ENCODE measurements at regions not wholly inside any gene's neighbourhood (a gene's known extent, or its start where the extent isn't known, plus 50 kb on each side); places are given as distances from the start of the nearest gene placed in this dataset.

GRCh38 chr15:38671675-38672254 is 107.2 kb upstream of the RASGRP1 start:
- no peaks in the 10 kb centered on the region for H3K9me3 ChIP-seq (ENCODE audit: control insufficient read depth, low read length)
- peak overlapping the region; percentile 92 for H3K27ac ChIP-seq (ENCODE audit: insufficient read depth, low read length, poor library complexity, severe bottlenecking)
- H3K36me3 ChIP-seq (ENCODE audit: control insufficient read depth, insufficient read depth, low read length) = no peaks in the 10 kb centered on the region
- no peak overlapping the region for H3K4me3 ChIP-seq (ENCODE audit: insufficient read depth, low read depth, low read length, poor library complexity, severe bottlenecking)
- H3K4me1 ChIP-seq (ENCODE audit: control insufficient read depth, insufficient read depth, low read length, poor library complexity, severe bottlenecking) = peaks cover 60% of the 10 kb centered on the region
- H3K27me3 ChIP-seq (replicated peaks; ENCODE audit: control insufficient read depth, insufficient read depth, low read length, poor library complexity, severe bottlenecking) = no peaks in the 10 kb centered on the region
- DNase-seq = peak; percentile 23 to 48 (median 40)

- H3K9me3 ChIP-seq (ENCODE audit: control insufficient read depth, low read length) = no peaks in the 10 kb centered on the region
- H3K4me1 ChIP-seq (ENCODE audit: control insufficient read depth, insufficient read depth, low read length, poor library complexity, severe bottlenecking) = peaks cover 55% of the 10 kb centered on the region
- no peak for DNase-seq
- H3K27ac ChIP-seq (ENCODE audit: insufficient read depth, low read length, poor library complexity, severe bottlenecking) = peak overlapping the region; percentile 92
- H3K4me3 ChIP-seq (ENCODE audit: insufficient read depth, low read depth, low read length, poor library complexity, severe bottlenecking) = no peak overlapping the region
- H3K27me3 ChIP-seq (replicated peaks; ENCODE audit: control insufficient read depth, insufficient read depth, low read length, poor library complexity, severe bottlenecking) = no peaks in the 10 kb centered on the region
- H3K36me3 ChIP-seq (ENCODE audit: control insufficient read depth, insufficient read depth, low read length) = no peaks in the 10 kb centered on the region
Observed at GRCh38 chr15:38672273-38672672, 107.7 kb upstream of the RASGRP1 start.

- H3K27ac ChIP-seq (ENCODE audit: insufficient read depth, low read length, poor library complexity, severe bottlenecking) = peak overlapping the region; percentile 92
- no peak overlapping the region for H3K4me3 ChIP-seq (ENCODE audit: insufficient read depth, low read depth, low read length, poor library complexity, severe bottlenecking)
- DNase-seq = no peak
- no peaks in the 10 kb centered on the region for H3K36me3 ChIP-seq (ENCODE audit: control insufficient read depth, insufficient read depth, low read length)
- no peaks in the 10 kb centered on the region for H3K9me3 ChIP-seq (ENCODE audit: control insufficient read depth, low read length)
- H3K27me3 ChIP-seq (replicated peaks; ENCODE audit: control insufficient read depth, insufficient read depth, low read length, poor library complexity, severe bottlenecking) = no peaks in the 10 kb centered on the region
- H3K4me1 ChIP-seq (ENCODE audit: control insufficient read depth, insufficient read depth, low read length, poor library complexity, severe bottlenecking) = peaks cover 48% of the 10 kb centered on the region
Observed at GRCh38 chr15:38672814-38673670, 108.4 kb upstream of the RASGRP1 start.

- Histone ChIP-seq H3K9me3 (ENCODE audit: control insufficient read depth, low read length) (no peaks in the 10 kb centered on the region), H3K27ac (ENCODE audit: insufficient read depth, low read length, poor library complexity, severe bottlenecking) (peak overlapping the region; percentile 5), H3K4me1 (ENCODE audit: control insufficient read depth, insufficient read depth, low read length, poor library complexity, severe bottlenecking) (peaks cover 47% of the 10 kb centered on the region), H3K36me3 (ENCODE audit: control insufficient read depth, insufficient read depth, low read length) (no peaks in the 10 kb centered on the region), H3K27me3 (replicated peaks; ENCODE audit: control insufficient read depth, insufficient read depth, low read length, poor library complexity, severe bottlenecking) (no peaks in the 10 kb centered on the region), H3K4me3 (ENCODE audit: insufficient read depth, low read depth, low read length, poor library complexity, severe bottlenecking) (no peak overlapping the region)
- DNase-seq = no peak
Observed at GRCh38 chr15:38674448-38674847, 109.8 kb upstream of the RASGRP1 start.

GRCh38 chr15:38678281-38678680 is 113.7 kb upstream of the RASGRP1 start:
- no peak overlapping the region for H3K4me3 ChIP-seq (ENCODE audit: insufficient read depth, low read depth, low read length, poor library complexity, severe bottlenecking)

GRCh38 chr15:38680775-38681174 is 116.2 kb upstream of the RASGRP1 start:
- Histone ChIP-seq H3K4me1 (ENCODE audit: control insufficient read depth, insufficient read depth, low read length, poor library complexity, severe bottlenecking) (peaks cover 29% of the 10 kb centered on the region), H3K27me3 (replicated peaks; ENCODE audit: control insufficient read depth, insufficient read depth, low read length, poor library complexity, severe bottlenecking) (no peaks in the 10 kb centered on the region)

More at GRCh38 chr15:38678281-38678680, 113.7 kb upstream of the RASGRP1 start:
- no peaks in the 10 kb centered on the region for H3K27me3 ChIP-seq (replicated peaks; ENCODE audit: control insufficient read depth, insufficient read depth, low read length, poor library complexity, severe bottlenecking)
- H3K36me3 ChIP-seq (ENCODE audit: control insufficient read depth, insufficient read depth, low read length) = no peaks in the 10 kb centered on the region
- DNase-seq = no peak
- H3K4me1 ChIP-seq (ENCODE audit: control insufficient read depth, insufficient read depth, low read length, poor library complexity, severe bottlenecking) = peaks cover 22% of the 10 kb centered on the region
- H3K9me3 ChIP-seq (ENCODE audit: control insufficient read depth, low read length) = no peaks in the 10 kb centered on the region
- no peak overlapping the region for H3K27ac ChIP-seq (ENCODE audit: insufficient read depth, low read length, poor library complexity, severe bottlenecking)

GRCh38 chr15:38682363-38682762 is 117.7 kb upstream of the RASGRP1 start:
- H3K27me3 ChIP-seq (replicated peaks; ENCODE audit: control insufficient read depth, insufficient read depth, low read length, poor library complexity, severe bottlenecking) = no peaks in the 10 kb centered on the region
- no peak overlapping the region for H3K4me3 ChIP-seq (ENCODE audit: insufficient read depth, low read depth, low read length, poor library complexity, severe bottlenecking)
- peaks cover 44% of the 10 kb centered on the region for H3K4me1 ChIP-seq (ENCODE audit: control insufficient read depth, insufficient read depth, low read length, poor library complexity, severe bottlenecking)
- no peaks in the 10 kb centered on the region for H3K36me3 ChIP-seq (ENCODE audit: control insufficient read depth, insufficient read depth, low read length)
- DNase-seq = no peak
- no peak overlapping the region for H3K27ac ChIP-seq (ENCODE audit: insufficient read depth, low read length, poor library complexity, severe bottlenecking)
- no peaks in the 10 kb centered on the region for H3K9me3 ChIP-seq (ENCODE audit: control insufficient read depth, low read length)

More at GRCh38 chr15:38680775-38681174, 116.2 kb upstream of the RASGRP1 start:
- Histone ChIP-seq H3K4me3 (ENCODE audit: insufficient read depth, low read depth, low read length, poor library complexity, severe bottlenecking) (no peak overlapping the region), H3K27ac (ENCODE audit: insufficient read depth, low read length, poor library complexity, severe bottlenecking) (no peak overlapping the region), H3K9me3 (ENCODE audit: control insufficient read depth, low read length) (no peaks in the 10 kb centered on the region), H3K36me3 (ENCODE audit: control insufficient read depth, insufficient read depth, low read length) (no peaks in the 10 kb centered on the region)
- DNase-seq = no peak

- H3K4me1 ChIP-seq (ENCODE audit: control insufficient read depth, insufficient read depth, low read length, poor library complexity, severe bottlenecking) = peaks cover 49% of the 10 kb centered on the region
Observed at GRCh38 chr15:38682861-38683260, 118.2 kb upstream of the RASGRP1 start.

GRCh38 chr15:38683382-38684242 is 119.0 kb upstream of the RASGRP1 start:
- no peak overlapping the region for H3K4me3 ChIP-seq (ENCODE audit: insufficient read depth, low read depth, low read length, poor library complexity, severe bottlenecking)
- H3K36me3 ChIP-seq (ENCODE audit: control insufficient read depth, insufficient read depth, low read length) = no peaks in the 10 kb centered on the region
- peaks cover 57% of the 10 kb centered on the region for H3K4me1 ChIP-seq (ENCODE audit: control insufficient read depth, insufficient read depth, low read length, poor library complexity, severe bottlenecking)
- peak overlapping the region; percentile 62 for H3K27ac ChIP-seq (ENCODE audit: insufficient read depth, low read length, poor library complexity, severe bottlenecking)
- no peaks in the 10 kb centered on the region for H3K9me3 ChIP-seq (ENCODE audit: control insufficient read depth, low read length)
- H3K27me3 ChIP-seq (replicated peaks; ENCODE audit: control insufficient read depth, insufficient read depth, low read length, poor library complexity, severe bottlenecking) = no peaks in the 10 kb centered on the region
- peak; percentile 39 to 46 (median 44) for DNase-seq

More at GRCh38 chr15:38682861-38683260, 118.2 kb upstream of the RASGRP1 start:
- Histone ChIP-seq H3K9me3 (ENCODE audit: control insufficient read depth, low read length) (no peaks in the 10 kb centered on the region), H3K36me3 (ENCODE audit: control insufficient read depth, insufficient read depth, low read length) (no peaks in the 10 kb centered on the region), H3K27me3 (replicated peaks; ENCODE audit: control insufficient read depth, insufficient read depth, low read length, poor library complexity, severe bottlenecking) (no peaks in the 10 kb centered on the region), H3K4me3 (ENCODE audit: insufficient read depth, low read depth, low read length, poor library complexity, severe bottlenecking) (no peak overlapping the region), H3K27ac (ENCODE audit: insufficient read depth, low read length, poor library complexity, severe bottlenecking) (no peak overlapping the region)
- no peak for DNase-seq
